SK-N-SH treated with all-trans-retinoic acid at 6 μM for 48 hours (cell line): ENCODE measurements at regions not wholly inside any gene's neighbourhood (a gene's known extent, or its start where the extent isn't known, plus 50 kb on each side); places are given as distances from the start of the nearest gene placed in this dataset.

ENCODE experiments used
- ATAC-seq: fragments of 200-7000 bp; cut with Tn5 transposase; 3 replicates; pipeline ENCODE4 v1.9.1; 2020; ENCODE audit warnings: mild to moderate bottlenecking, moderate library complexity
- ARNTL ChIP-seq: fragments of 450-650 bp; formaldehyde crosslinking; IDR thresholded peaks from 2 replicates; pipeline ENCODE4 v1.5.0; 2020; ENCODE audit warnings: low read depth, mild to moderate bottlenecking, moderate library complexity, borderline replicate concordance
- BACH2 ChIP-seq: fragments of 250-450 bp; sonication (Bioruptor Pico); IDR thresholded peaks from 2 replicates; pipeline ENCODE4 v1.9.0; 2021; ENCODE audit warnings: mild to moderate bottlenecking, borderline replicate concordance
- CREB5 ChIP-seq: fragments of 250-450 bp; sonication (Bioruptor Pico); IDR thresholded peaks from 2 replicates; pipeline ENCODE4 v1.5.1; 2020; ENCODE audit warnings: low read depth, mild to moderate bottlenecking, moderate library complexity
- CSDC2 ChIP-seq: fragments of 250-450 bp; sonication (Bioruptor Pico); IDR thresholded peaks from 2 replicates; pipeline ENCODE4 v1.5.0; 2020; ENCODE audit warnings: mild to moderate bottlenecking, moderate library complexity
- CSRNP3 ChIP-seq: fragments of 250-450 bp; sonication (Bioruptor Pico); IDR thresholded peaks from 2 replicates; pipeline ENCODE4 v1.5.1; 2021; ENCODE audit warnings: mild to moderate bottlenecking, moderate library complexity
- ESRRG ChIP-seq: fragments of 250-450 bp; sonication (Bioruptor Pico); IDR thresholded peaks from 2 replicates; pipeline ENCODE4 v1.6.1; 2021; ENCODE audit warnings: mild to moderate bottlenecking
- ISL1 ChIP-seq: fragments of 250-450 bp; sonication (Bioruptor Pico); IDR thresholded peaks from 2 replicates; pipeline ENCODE4 v2.1.2; 2022; ENCODE audit warnings: mild to moderate bottlenecking, moderate library complexity
- OSR1 ChIP-seq: fragments of 250-450 bp; sonication (Bioruptor Pico); IDR thresholded peaks from 2 replicates; pipeline ENCODE4 v1.8.0; 2022; ENCODE audit warnings: moderate library complexity, mild to moderate bottlenecking, inconsistent platforms
- PATZ1 ChIP-seq: fragments of 250-450 bp; sonication (Bioruptor Pico); IDR thresholded peaks from 2 replicates; pipeline ENCODE4 v1.8.0; 2020; ENCODE audit warnings: mild to moderate bottlenecking, moderate library complexity, borderline replicate concordance
- PPARA ChIP-seq: fragments of 250-450 bp; sonication (Bioruptor Pico); IDR thresholded peaks from 2 replicates; pipeline ENCODE4 v1.5.0; 2020; ENCODE audit warnings: mild to moderate bottlenecking, borderline replicate concordance
- RARB ChIP-seq: fragments of 250-450 bp; sonication (Bioruptor Pico); IDR thresholded peaks from 2 replicates; pipeline ENCODE4 v1.8.0; 2021; ENCODE audit warnings: mild to moderate bottlenecking, moderate library complexity
- SNAI2 ChIP-seq: fragments of 250-450 bp; sonication (Bioruptor Pico); IDR thresholded peaks from 2 replicates; pipeline ENCODE4 v1.5.0; 2020; ENCODE audit warnings: mild to moderate bottlenecking, moderate library complexity
- TSHZ2 ChIP-seq: fragments of 250-450 bp; sonication (Bioruptor Pico); IDR thresholded peaks from 2 replicates; pipeline ENCODE4 v1.5.0; 2020; ENCODE audit warnings: mild to moderate bottlenecking, moderate library complexity
- ZC3H10 ChIP-seq: fragments of 250-450 bp; sonication (Bioruptor Pico); IDR thresholded peaks from 2 replicates; pipeline ENCODE4 v1.5.1; 2021; ENCODE audit warnings: mild to moderate bottlenecking, moderate library complexity
- ZFP3 ChIP-seq: fragments of 250-450 bp; sonication (Bioruptor Pico); IDR thresholded peaks from 2 replicates; pipeline ENCODE4 v1.5.0; 2020; ENCODE audit warnings: mild to moderate bottlenecking, moderate library complexity
- ZFP30 ChIP-seq: fragments of 450-650 bp; formaldehyde crosslinking; IDR thresholded peaks from 2 replicates; pipeline ENCODE4 v1.5.0; 2022; ENCODE audit warnings: mild to moderate bottlenecking, moderate library complexity
- ZNF565 ChIP-seq: fragments of 450-650 bp; formaldehyde crosslinking; conservative IDR thresholded peaks from 2 replicates; pipeline ENCODE4 v1.5.0; 2020; ENCODE audit warnings: low read depth, mild to moderate bottlenecking, moderate library complexity
- ZNF70 ChIP-seq: fragments of 450-650 bp; formaldehyde crosslinking; IDR thresholded peaks from 2 replicates; pipeline ENCODE4 v1.5.0; 2020; ENCODE audit warnings: mild to moderate bottlenecking, moderate library complexity
- ZNF8 ChIP-seq: fragments of 450-650 bp; formaldehyde crosslinking; IDR thresholded peaks from 2 replicates; pipeline ENCODE4 v1.5.0; 2020; ENCODE audit warnings: mild to moderate bottlenecking, moderate library complexity

- ATAC-seq, result no peak
- TF ChIP-seq CSRNP3 (CRISPR knock-in tag) (no peak), SNAI2 (CRISPR knock-in tag) (no peak), OSR1 (CRISPR knock-in tag) (no peak)
Observed at GRCh38 chr17:54530398-54530797, 370.3 kb upstream of the TOM1L1 start.

- TF ChIP-seq ESRRG (CRISPR knock-in tag), result no peak
- no peak for TF ChIP-seq ZNF8 (CRISPR knock-in tag)
- no peak for ATAC-seq
Observed at GRCh38 chr17:54536306-54536705, 364.3 kb upstream of the TOM1L1 start.

DNA sequence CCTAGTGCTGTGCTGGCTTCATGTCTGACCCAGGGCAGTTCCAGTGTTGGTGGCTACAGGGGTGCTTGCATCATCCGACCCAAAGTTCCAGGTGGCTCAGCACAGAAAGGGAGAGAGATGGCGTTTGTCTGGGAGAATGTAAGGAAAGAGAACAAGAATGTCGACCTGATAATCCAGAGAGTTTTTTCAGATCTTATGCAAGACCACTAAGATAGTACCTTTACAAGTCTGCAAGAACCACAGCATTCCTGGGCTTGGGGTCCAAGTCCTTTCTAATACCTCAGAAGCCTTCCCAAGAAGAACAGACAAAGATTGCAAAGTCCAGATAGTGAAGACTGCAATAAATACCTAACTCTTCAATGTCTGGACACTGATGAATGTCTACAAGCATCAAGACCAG, 363.0 kb upstream of the TOM1L1 start:
- no peak for ATAC-seq
- no peak for TF ChIP-seq ZFP30

DNA sequence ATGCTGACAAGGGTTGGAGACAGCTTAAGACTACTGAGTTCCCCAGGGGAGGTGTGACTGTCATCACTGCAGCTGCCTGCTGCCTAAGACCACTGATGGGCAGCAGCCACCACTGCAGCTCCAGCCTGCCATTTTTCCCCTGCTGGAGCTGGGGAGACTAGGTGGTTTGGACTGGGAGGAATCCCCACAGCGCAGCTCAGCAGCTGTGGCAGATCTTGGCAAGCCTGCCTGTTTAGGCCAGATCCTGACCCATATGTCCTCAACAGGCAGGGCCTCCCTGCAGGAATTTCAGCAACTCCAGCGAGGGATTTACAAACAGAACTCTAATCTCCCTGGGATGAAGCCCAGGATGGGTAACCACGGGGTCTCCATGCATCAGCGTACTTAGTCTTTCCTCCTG, 356.4 kb upstream of the TOM1L1 start:
- ATAC-seq, result no peak
- TF ChIP-seq PPARA (CRISPR knock-in tag) (no peak), OSR1 (CRISPR knock-in tag) (no peak), ESRRG (CRISPR knock-in tag) (no peak), ZFP3 (CRISPR knock-in tag) (no peak), RARB (no peak), ZC3H10 (no peak), SNAI2 (CRISPR knock-in tag) (no peak), CREB5 (CRISPR knock-in tag) (no peak), ZNF70 (no peak)

GRCh38 chr17:54559883-54560282, 340.8 kb upstream of the TOM1L1 start:
- ATAC-seq, result no peak
- TF ChIP-seq ZFP30, result no peak
- TF ChIP-seq RARB, result no peak
- no peak for TF ChIP-seq ZC3H10
- TF ChIP-seq PATZ1, result no peak
- no peak for TF ChIP-seq ZNF70
- no peak for TF ChIP-seq ZNF8 (CRISPR knock-in tag)
- no peak for TF ChIP-seq ISL1 (CRISPR knock-in tag)
- TF ChIP-seq ARNTL, result no peak
- TF ChIP-seq ZNF565 (CRISPR knock-in tag), result no peak
- TF ChIP-seq SNAI2 (CRISPR knock-in tag), result no peak

- no peak for ATAC-seq
- no peak for TF ChIP-seq PPARA (CRISPR knock-in tag)
- TF ChIP-seq CSDC2, result no peak
- TF ChIP-seq ZFP30, result no peak
- no peak for TF ChIP-seq ESRRG (CRISPR knock-in tag)
- TF ChIP-seq CREB5 (CRISPR knock-in tag), result no peak
- TF ChIP-seq PATZ1, result no peak
- TF ChIP-seq BACH2 (CRISPR knock-in tag), result no peak
- TF ChIP-seq ZNF565 (CRISPR knock-in tag), result no peak
- no peak for TF ChIP-seq CSRNP3 (CRISPR knock-in tag)
- TF ChIP-seq TSHZ2 (CRISPR knock-in tag), result no peak
- no peak for TF ChIP-seq ARNTL
- no peak for TF ChIP-seq ZNF8 (CRISPR knock-in tag)
- TF ChIP-seq ISL1 (CRISPR knock-in tag), result no peak
- TF ChIP-seq OSR1 (CRISPR knock-in tag), result no peak
- no peak for TF ChIP-seq ZNF70
Observed at GRCh38 chr17:54608634-54609155, 292.0 kb upstream of the TOM1L1 start.
